ENCODE measurements at regions not wholly inside any gene's neighbourhood (a gene's known extent, or its start where the extent isn't known, plus 50 kb on each side); places are given as distances from the start of the nearest gene placed in this dataset.
"Not testable (repeated sequence)": the region's sequence is repeated elsewhere in the genome, so short reads cannot be mapped to it uniquely, and the experiment has no call there.

DNA sequence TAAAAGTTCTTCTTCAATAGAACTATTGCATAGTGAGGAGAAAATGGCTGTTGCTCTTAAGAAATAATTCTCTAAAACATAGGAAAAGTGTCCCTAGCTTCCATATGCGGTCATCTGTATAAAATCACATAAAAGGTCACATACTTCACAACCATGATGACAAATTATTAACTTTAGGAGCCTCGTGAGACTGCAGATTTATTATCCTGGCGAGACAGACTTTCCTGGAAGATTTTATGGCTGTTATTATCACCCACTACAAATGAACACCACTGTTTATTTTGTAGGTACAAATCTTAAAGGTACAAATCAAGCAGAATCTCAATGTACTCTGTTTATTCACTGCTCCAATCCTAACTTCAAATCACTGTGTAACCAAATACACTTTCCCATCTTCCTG, 55.0 kb upstream of the AGAP4 start:
- H3K4me1 Mint-ChIP-seq; H3K27ac Mint-ChIP-seq; CTCF ChIA-PET (ENCODE audit: partially characterized antibody): not testable (repeated sequence)

DNA sequence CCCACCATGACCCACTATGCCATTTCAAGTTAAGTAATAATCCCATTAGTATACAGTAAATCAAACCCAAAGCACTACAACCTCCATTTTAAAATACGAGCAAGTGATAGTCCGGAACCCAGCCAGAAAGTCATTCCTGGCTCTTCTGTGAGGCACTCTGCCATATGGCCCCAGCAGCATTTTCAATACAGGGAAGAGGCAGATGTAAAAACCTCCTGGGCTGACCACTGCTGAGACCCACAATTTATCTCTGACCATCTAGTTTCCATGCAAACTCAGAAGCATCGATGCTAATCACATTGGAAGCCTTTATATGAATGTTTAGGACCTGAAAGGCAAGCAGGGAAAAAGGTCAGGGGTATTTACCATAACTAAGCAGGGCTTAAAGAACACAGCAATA, 56.3 kb upstream of the AGAP4 start:
- H3K36me3 ChIP-seq (ENCODE audit: insufficient read depth, low read length); H3K27me3 Mint-ChIP-seq; CTCF ChIA-PET (ENCODE audit: partially characterized antibody); H3K9me3 ChIP-seq (ENCODE audit: control insufficient read depth in 1 of 2, low read length in 2 of 2); H3K27me3 ChIP-seq (ENCODE audit: insufficient read depth, low read length); H3K27ac Mint-ChIP-seq; H3K4me3 Mint-ChIP-seq; H3K27ac ChIP-seq (ENCODE audit: low read depth, low read length); POLR2A ChIA-PET (ENCODE audit: partially characterized antibody); H3K36me3 Mint-ChIP-seq; intact Hi-C loops (cut with micrococcal nuclease); H3K9me3 Mint-ChIP-seq; H3K4me1 ChIP-seq (ENCODE audit: insufficient read depth, low read length); H3K4me3 ChIP-seq (ENCODE audit: low read length in 2 of 2); H3K4me1 Mint-ChIP-seq; DNase-seq: not testable (repeated sequence)

More for the DNA sequence above, 55.0 kb upstream of the AGAP4 start:
- H3K9me3 ChIP-seq (ENCODE audit: control insufficient read depth in 1 of 2, low read length in 2 of 2); POLR2A ChIA-PET (ENCODE audit: partially characterized antibody); H3K4me3 ChIP-seq (ENCODE audit: low read length in 2 of 2); H3K27me3 ChIP-seq (ENCODE audit: insufficient read depth, low read length); H3K36me3 Mint-ChIP-seq; intact Hi-C loops (cut with micrococcal nuclease); H3K36me3 ChIP-seq (ENCODE audit: insufficient read depth, low read length); H3K27ac ChIP-seq (ENCODE audit: low read depth, low read length); DNase-seq; H3K4me3 Mint-ChIP-seq; H3K4me1 ChIP-seq (ENCODE audit: insufficient read depth, low read length); H3K27me3 Mint-ChIP-seq; H3K9me3 Mint-ChIP-seq: not testable (repeated sequence)

DNA sequence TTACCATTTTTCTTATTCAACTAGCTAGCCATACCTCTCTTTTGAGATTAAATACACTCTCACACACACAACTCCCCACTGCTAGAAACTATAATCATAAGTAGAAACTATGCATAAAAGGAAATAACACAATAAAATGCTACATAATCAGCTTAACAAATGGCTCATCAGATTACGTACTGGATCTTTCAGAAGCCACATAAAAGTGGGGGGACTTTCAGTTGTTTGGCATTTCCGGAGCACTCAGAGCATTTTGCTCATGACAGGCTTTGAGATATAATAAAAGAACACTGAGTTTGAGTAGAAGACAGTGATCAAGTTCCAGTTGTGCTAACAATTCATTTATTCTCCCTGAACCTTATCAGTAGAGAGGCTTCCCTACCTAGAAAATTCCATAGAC, 56.8 kb upstream of the AGAP4 start:
- H3K9me3 Mint-ChIP-seq; H3K4me3 Mint-ChIP-seq; CTCF ChIA-PET (ENCODE audit: partially characterized antibody): not testable (repeated sequence)

DNA sequence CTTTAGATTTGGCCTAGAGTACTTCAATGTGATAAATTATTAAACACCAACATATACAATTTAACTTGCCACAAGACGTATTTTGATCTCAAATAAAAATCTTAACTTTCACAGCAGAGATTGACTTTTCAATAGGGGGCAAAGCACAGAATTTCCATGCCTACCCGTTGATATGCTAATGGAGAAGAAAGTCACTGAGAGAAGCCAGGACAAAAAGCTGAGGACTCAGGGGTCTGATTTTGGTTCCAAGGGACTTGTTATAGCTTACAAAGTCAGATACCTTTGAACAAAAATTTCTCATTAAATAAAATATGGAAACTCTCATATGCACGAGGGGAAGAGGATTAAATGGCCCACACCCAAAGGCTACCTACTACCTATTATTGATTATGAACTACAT, 59.1 kb upstream of the TIMM23 start:
- H3K36me3 ChIP-seq (ENCODE audit: insufficient read depth, low read length); intact Hi-C loops (cut with micrococcal nuclease); POLR2A ChIA-PET (ENCODE audit: partially characterized antibody); H3K4me1 Mint-ChIP-seq; H3K4me3 ChIP-seq (ENCODE audit: low read length in 2 of 2); DNase-seq; H3K27me3 Mint-ChIP-seq; H3K27ac ChIP-seq (ENCODE audit: low read depth, low read length); H3K27ac Mint-ChIP-seq; H3K4me3 Mint-ChIP-seq; H3K9me3 ChIP-seq (ENCODE audit: control insufficient read depth in 1 of 2, low read length in 2 of 2); H3K9me3 Mint-ChIP-seq; H3K27me3 ChIP-seq (ENCODE audit: insufficient read depth, low read length); H3K4me1 ChIP-seq (ENCODE audit: insufficient read depth, low read length); CTCF ChIA-PET (ENCODE audit: partially characterized antibody): not testable (repeated sequence)
- H3K36me3 Mint-ChIP-seq: peaks cover 10 to 11% of the 10 kb centered on the region in 2 donors

More for the DNA sequence above, 56.8 kb upstream of the AGAP4 start:
- intact Hi-C loops (cut with micrococcal nuclease); H3K36me3 Mint-ChIP-seq; H3K36me3 ChIP-seq (ENCODE audit: insufficient read depth, low read length); H3K27me3 ChIP-seq (ENCODE audit: insufficient read depth, low read length); H3K4me1 Mint-ChIP-seq; H3K9me3 ChIP-seq (ENCODE audit: control insufficient read depth in 1 of 2, low read length in 2 of 2); H3K4me1 ChIP-seq (ENCODE audit: insufficient read depth, low read length); H3K4me3 ChIP-seq (ENCODE audit: low read length in 2 of 2); H3K27me3 Mint-ChIP-seq; H3K27ac Mint-ChIP-seq; H3K27ac ChIP-seq (ENCODE audit: low read depth, low read length); POLR2A ChIA-PET (ENCODE audit: partially characterized antibody); DNase-seq: not testable (repeated sequence)

DNA sequence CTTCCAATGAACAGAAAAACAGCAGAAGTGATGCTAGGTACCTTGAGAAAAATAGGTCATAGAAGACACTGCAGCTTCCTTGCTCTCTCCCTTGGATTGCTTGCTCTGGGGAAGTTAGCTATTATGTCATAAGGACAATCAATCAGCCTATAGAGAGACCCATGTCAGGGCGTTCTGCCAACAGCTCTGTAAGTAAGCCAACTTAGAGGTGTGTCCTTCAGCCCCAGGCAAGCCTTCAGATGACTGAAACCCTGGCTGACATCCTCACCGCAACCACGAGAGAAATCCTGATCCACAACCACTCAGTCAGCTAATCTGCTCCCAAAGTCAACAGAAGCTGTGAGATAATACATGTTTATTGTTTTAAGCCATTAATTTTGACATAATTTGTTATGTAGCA, 57.5 kb upstream of the TIMM23 start:
- H3K9me3 Mint-ChIP-seq; CTCF ChIA-PET (ENCODE audit: partially characterized antibody): not testable (repeated sequence)

DNA sequence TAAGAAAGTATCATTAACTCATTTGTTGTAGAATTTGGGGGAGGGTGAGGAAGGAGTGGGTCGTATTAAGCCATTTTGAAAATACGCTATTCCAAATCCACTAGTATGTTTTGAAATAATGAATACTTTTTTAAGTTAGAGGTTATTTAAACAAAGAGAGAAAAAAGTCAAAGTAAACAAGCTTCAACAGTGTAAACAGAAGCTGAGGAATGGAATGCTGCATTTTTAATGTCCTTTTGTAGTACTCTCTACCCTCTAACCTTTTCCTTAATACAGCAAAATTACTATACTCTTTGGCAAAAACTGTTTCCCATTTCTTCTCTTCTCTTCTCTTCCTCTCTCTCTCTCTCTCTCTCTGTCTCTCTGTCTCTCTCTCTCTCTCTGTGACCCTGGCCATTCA, 56.7 kb upstream of the TIMM23 start:
- H3K36me3 ChIP-seq (ENCODE audit: insufficient read depth, low read length); H3K9me3 Mint-ChIP-seq; H3K27me3 ChIP-seq (ENCODE audit: insufficient read depth, low read length); H3K4me3 Mint-ChIP-seq; H3K4me1 Mint-ChIP-seq; H3K27me3 Mint-ChIP-seq; intact Hi-C loops (cut with micrococcal nuclease); H3K4me1 ChIP-seq (ENCODE audit: insufficient read depth, low read length); H3K9me3 ChIP-seq (ENCODE audit: control insufficient read depth in 1 of 2, low read length in 2 of 2); POLR2A ChIA-PET (ENCODE audit: partially characterized antibody); H3K27ac ChIP-seq (ENCODE audit: low read depth, low read length); DNase-seq; CTCF ChIA-PET (ENCODE audit: partially characterized antibody); H3K4me3 ChIP-seq (ENCODE audit: low read length in 2 of 2): not testable (repeated sequence)
- peak overlapping the region in 1 of 7 donors; percentile 27 for H3K27ac Mint-ChIP-seq
- peaks cover 4 to 13% of the 10 kb centered on the region in 2 donors for H3K36me3 Mint-ChIP-seq

More for the DNA sequence above, 57.5 kb upstream of the TIMM23 start:
- peaks cover 6 to 10% of the 10 kb centered on the region in 2 donors for H3K36me3 Mint-ChIP-seq
- DNase-seq; H3K4me3 Mint-ChIP-seq; H3K4me1 Mint-ChIP-seq; intact Hi-C loops (cut with micrococcal nuclease); POLR2A ChIA-PET (ENCODE audit: partially characterized antibody); H3K27ac ChIP-seq (ENCODE audit: low read depth, low read length); H3K36me3 ChIP-seq (ENCODE audit: insufficient read depth, low read length); H3K4me3 ChIP-seq (ENCODE audit: low read length in 2 of 2); H3K27ac Mint-ChIP-seq; H3K9me3 ChIP-seq (ENCODE audit: control insufficient read depth in 1 of 2, low read length in 2 of 2); H3K27me3 ChIP-seq (ENCODE audit: insufficient read depth, low read length); H3K27me3 Mint-ChIP-seq; H3K4me1 ChIP-seq (ENCODE audit: insufficient read depth, low read length): not testable (repeated sequence)

DNA sequence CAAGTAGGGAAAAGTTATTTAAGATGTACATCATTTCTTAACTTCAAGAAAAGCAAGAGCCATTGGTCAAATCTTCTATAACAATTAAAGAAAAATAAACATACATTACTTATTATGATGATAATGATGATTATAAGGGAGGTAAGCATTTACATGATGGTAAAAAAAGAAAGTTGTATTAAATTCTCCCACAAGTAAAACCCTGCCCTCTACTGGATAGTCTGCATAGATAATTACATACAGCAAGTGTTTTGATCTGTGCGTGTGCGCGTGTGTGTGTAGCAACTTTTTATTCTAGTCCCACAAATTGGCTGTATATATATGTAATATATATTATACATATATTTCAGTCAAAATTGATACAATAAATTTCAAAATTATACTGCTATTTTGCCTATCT, 51.4 kb upstream of the TIMM23 start:
- H3K27me3 ChIP-seq (ENCODE audit: insufficient read depth, low read length); H3K4me1 ChIP-seq (ENCODE audit: insufficient read depth, low read length); H3K9me3 ChIP-seq (ENCODE audit: control insufficient read depth in 1 of 2, low read length in 2 of 2); H3K27ac ChIP-seq (ENCODE audit: low read depth, low read length); H3K27ac Mint-ChIP-seq; H3K4me1 Mint-ChIP-seq; H3K9me3 Mint-ChIP-seq; H3K4me3 ChIP-seq (ENCODE audit: low read length in 2 of 2); intact Hi-C loops (cut with micrococcal nuclease); H3K27me3 Mint-ChIP-seq; H3K36me3 ChIP-seq (ENCODE audit: insufficient read depth, low read length); DNase-seq; H3K4me3 Mint-ChIP-seq; CTCF ChIA-PET (ENCODE audit: partially characterized antibody); POLR2A ChIA-PET (ENCODE audit: partially characterized antibody): not testable (repeated sequence)
- peaks cover 3 to 11% of the 10 kb centered on the region in 2 donors for H3K36me3 Mint-ChIP-seq
